HEK293 (cell line): ENCODE measurements at regions not wholly inside any gene's neighbourhood (a gene's known extent, or its start where the extent isn't known, plus 50 kb on each side); places are given as distances from the start of the nearest gene placed in this dataset.
"Not testable (repeated sequence)": the region's sequence is repeated elsewhere in the genome, so short reads cannot be mapped to it uniquely, and the experiment has no call there.

Source experiments
- CTCF ChIP-seq: fragments of 450-650 bp; formaldehyde crosslinking; IDR thresholded peaks from 2 replicates; pipeline ENCODE4 v1.5.1; 2016; ENCODE audit warnings: missing biosample characterization, missing genetic modification characterization
- KLF10 ChIP-seq: fragments of 450-650 bp; IDR thresholded peaks from 2 replicates; pipeline ENCODE4 v1.5.1; 2018; ENCODE audit warnings: missing biosample characterization, mild to moderate bottlenecking, missing genetic modification characterization
- MZF1 ChIP-seq: fragments of 450-650 bp; formaldehyde crosslinking; IDR thresholded peaks from 2 replicates; pipeline ENCODE4 v1.5.1; 2017; ENCODE audit warnings: missing biosample characterization, missing genetic modification characterization, borderline replicate concordance
- ZBTB7A ChIP-seq: fragments of 450-650 bp; formaldehyde crosslinking; IDR thresholded peaks from 2 replicates; pipeline ENCODE4 v1.5.1; 2016; ENCODE audit warnings: low read depth, missing biosample characterization, missing genetic modification characterization
- ZNF121 ChIP-seq: fragments of 450-650 bp; formaldehyde crosslinking; IDR thresholded peaks from 2 replicates; pipeline ENCODE4 v1.5.1; 2016; ENCODE audit warnings: missing biosample characterization, missing genetic modification characterization
- ZNF211 ChIP-seq: fragments of 450-650 bp; formaldehyde crosslinking; IDR thresholded peaks from 2 replicates; pipeline ENCODE4 v1.5.1; 2016; ENCODE audit warnings: low read depth, missing biosample characterization, missing genetic modification characterization
- ZNF23 ChIP-seq: fragments of 450-650 bp; formaldehyde crosslinking; IDR thresholded peaks from 2 replicates; pipeline ENCODE4 v1.5.1; 2016; ENCODE audit warnings: missing biosample characterization, missing genetic modification characterization, borderline replicate concordance
- ZNF274 ChIP-seq, 2 experiments: fragments of 200-500 bp in 1 of 2; fragments of 450-650 bp in 1 of 2; sonication (Bioruptor generic) in 1 of 2; formaldehyde crosslinking in 1 of 2; IDR thresholded peaks; 2 replicates each; pipeline versions ENCODE4 v1.5.1 to v1.6.1; 2014 to 2016; ENCODE audit warnings: borderline replicate concordance in 1 of 2, inconsistent platforms in 1 of 2, low read length in 1 of 2, missing biosample characterization in 1 of 2, missing genetic modification characterization in 1 of 2
- ZNF350 ChIP-seq: fragments of 450-650 bp; formaldehyde crosslinking; IDR thresholded peaks from 2 replicates; pipeline ENCODE4 v1.5.0; 2017; ENCODE audit warnings: missing biosample characterization, mild to moderate bottlenecking, missing genetic modification characterization
- ZNF571 ChIP-seq: fragments of 450-650 bp; formaldehyde crosslinking; IDR thresholded peaks from 2 replicates; pipeline ENCODE4 v1.5.0; 2017; ENCODE audit warnings: missing biosample characterization, missing genetic modification characterization
- ZNF585B ChIP-seq: fragments of 450-650 bp; formaldehyde crosslinking; IDR thresholded peaks from 2 replicates; pipeline ENCODE4 v1.5.1; 2016; ENCODE audit warnings: missing biosample characterization, missing genetic modification characterization
- ZNF747 ChIP-seq: fragments of 450-650 bp; formaldehyde crosslinking; IDR thresholded peaks from 2 replicates; pipeline ENCODE4 v1.5.1; 2016; ENCODE audit warnings: missing biosample characterization, missing genetic modification characterization
- ZNF791 ChIP-seq: fragments of 450-650 bp; formaldehyde crosslinking; IDR thresholded peaks from 2 replicates; pipeline ENCODE4 v1.5.1; 2016; ENCODE audit warnings: missing biosample characterization, missing genetic modification characterization
- TF ChIP-seq, protein P1 (sequence below): fragments of 450-650 bp; formaldehyde crosslinking; IDR thresholded peaks from 2 replicates; pipeline ENCODE4 v1.5.1; 2016; ENCODE audit warnings: missing biosample characterization, missing genetic modification characterization

- TF ChIP-seq ZNF747 (tag by site-specific recombination); ZNF274 (IDR thresholded peaks at IDR 0.05; ENCODE audit: low read length); ZNF274 (tag by site-specific recombination; IDR thresholded peaks at IDR 0.05; ENCODE audit: borderline replicate concordance); ZNF211; CTCF; ZNF350; ZNF23 (tag by site-specific recombination); ZNF791 (tag by site-specific recombination); MZF1 (tag by site-specific recombination); KLF10 (tag by site-specific recombination); ZNF121 (tag by site-specific recombination); ZNF585B (tag by site-specific recombination); ZNF571; ZBTB7A (tag by site-specific recombination): not testable (repeated sequence)
- TF ChIP-seq, protein P1, sequence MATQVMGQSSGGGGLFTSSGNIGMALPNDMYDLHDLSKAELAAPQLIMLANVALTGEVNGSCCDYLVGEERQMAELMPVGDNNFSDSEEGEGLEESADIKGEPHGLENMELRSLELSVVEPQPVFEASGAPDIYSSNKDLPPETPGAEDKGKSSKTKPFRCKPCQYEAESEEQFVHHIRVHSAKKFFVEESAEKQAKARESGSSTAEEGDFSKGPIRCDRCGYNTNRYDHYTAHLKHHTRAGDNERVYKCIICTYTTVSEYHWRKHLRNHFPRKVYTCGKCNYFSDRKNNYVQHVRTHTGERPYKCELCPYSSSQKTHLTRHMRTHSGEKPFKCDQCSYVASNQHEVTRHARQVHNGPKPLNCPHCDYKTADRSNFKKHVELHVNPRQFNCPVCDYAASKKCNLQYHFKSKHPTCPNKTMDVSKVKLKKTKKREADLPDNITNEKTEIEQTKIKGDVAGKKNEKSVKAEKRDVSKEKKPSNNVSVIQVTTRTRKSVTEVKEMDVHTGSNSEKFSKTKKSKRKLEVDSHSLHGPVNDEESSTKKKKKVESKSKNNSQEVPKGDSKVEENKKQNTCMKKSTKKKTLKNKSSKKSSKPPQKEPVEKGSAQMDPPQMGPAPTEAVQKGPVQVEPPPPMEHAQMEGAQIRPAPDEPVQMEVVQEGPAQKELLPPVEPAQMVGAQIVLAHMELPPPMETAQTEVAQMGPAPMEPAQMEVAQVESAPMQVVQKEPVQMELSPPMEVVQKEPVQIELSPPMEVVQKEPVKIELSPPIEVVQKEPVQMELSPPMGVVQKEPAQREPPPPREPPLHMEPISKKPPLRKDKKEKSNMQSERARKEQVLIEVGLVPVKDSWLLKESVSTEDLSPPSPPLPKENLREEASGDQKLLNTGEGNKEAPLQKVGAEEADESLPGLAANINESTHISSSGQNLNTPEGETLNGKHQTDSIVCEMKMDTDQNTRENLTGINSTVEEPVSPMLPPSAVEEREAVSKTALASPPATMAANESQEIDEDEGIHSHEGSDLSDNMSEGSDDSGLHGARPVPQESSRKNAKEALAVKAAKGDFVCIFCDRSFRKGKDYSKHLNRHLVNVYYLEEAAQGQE = not testable (repeated sequence)
Measured at GRCh38 chr5:26325432-26325831, 713.0 kb downstream of the CDH9 start.
